GM12891 (cell line): ENCODE measurements at regions not wholly inside any gene's neighbourhood (a gene's known extent, or its start where the extent isn't known, plus 50 kb on each side); places are given as distances from the start of the nearest gene placed in this dataset.

Experiments
- PAX5 ChIP-seq: IDR thresholded peaks from 2 replicates; pipeline ENCODE4 v1.6.1; 2011; ENCODE audit warnings: low read length, moderate library complexity, mild to moderate bottlenecking; ENCODE audit not compliant: insufficient read depth, severe bottlenecking
- POLR2A ChIP-seq: IDR thresholded peaks from 2 replicates; pipeline ENCODE4 v1.6.1; 2011; ENCODE audit warnings: low read depth, low read length, control low read depth
- POLR2AphosphoS5 ChIP-seq: IDR thresholded peaks from 2 replicates; pipeline ENCODE4 v1.6.1; 2011; ENCODE audit warnings: low read depth, low read length, control low read depth
- SPI1 ChIP-seq: IDR thresholded peaks from 2 replicates; pipeline ENCODE4 v1.6.1; 2011; ENCODE audit warnings: low read depth, low read length, control low read depth
- TAF1 ChIP-seq: IDR thresholded peaks from 2 replicates; pipeline ENCODE4 v1.6.1; 2011; ENCODE audit warnings: low read depth, low read length, control low read depth

GRCh38 chr13:80924596-80924995, 583.7 kb upstream of the SPRY2 start:
- TF ChIP-seq POLR2AphosphoS5: no peak
- no peak for TF ChIP-seq TAF1
- TF ChIP-seq POLR2A: no peak
- TF ChIP-seq SPI1: no peak
- no peak for TF ChIP-seq PAX5
